Esophagus muscularis mucosa (tissue), 3 donors: ENCODE measurements at regions not wholly inside any gene's neighbourhood (a gene's known extent, or its start where the extent isn't known, plus 50 kb on each side); places are given as distances from the start of the nearest gene placed in this dataset.

Experiments used
- POLR2A ChIP-seq: fragments of 450-650 bp; IDR thresholded peaks from one replicate; pipeline ENCODE4 v1.6.1; 2017; ENCODE audit warnings: antibody characterized with exemption, moderate library complexity, mild to moderate bottlenecking, low read depth
- POLR2AphosphoS5 ChIP-seq, 2 donors: sonication (generic); formaldehyde crosslinking; IDR thresholded peaks; one replicate each; pipeline ENCODE4 v1.6.1; 2017; ENCODE audit warnings: antibody characterized with exemption in 2 of 2
- TF ChIP-seq, protein P1 (sequence below), 3 experiments: fragments of 200-600 bp in 2 of 3; fragments of 450-650 bp in 1 of 3; sonication (generic) in 2 of 3; IDR thresholded peaks; one replicate each; pipeline ENCODE4 v1.5.1; 2017 to 2019; ENCODE audit warnings: antibody characterized with exemption in 3 of 3, mild to moderate bottlenecking in 2 of 3, moderate library complexity in 1 of 3

DNA sequence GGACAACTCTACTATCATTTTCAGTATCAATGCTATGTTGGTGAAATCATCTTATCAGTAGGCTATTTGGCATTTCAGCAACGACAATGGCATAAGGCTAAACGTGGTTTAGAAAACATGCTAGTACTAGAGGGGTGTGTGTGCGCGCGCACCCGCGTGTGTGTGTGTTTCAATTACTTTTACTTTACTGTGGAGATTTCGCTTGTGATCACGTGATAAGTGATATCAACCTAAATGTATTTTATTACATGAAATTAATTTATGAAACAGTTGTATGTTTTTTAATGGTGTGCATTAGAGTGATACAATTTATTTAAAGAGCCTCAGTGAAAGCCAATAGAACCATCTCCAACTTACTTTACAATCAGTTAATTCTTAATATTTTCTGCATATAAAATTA, 587.9 kb upstream of the ITGA1 start:
- no peak for TF ChIP-seq POLR2AphosphoS5 (IDR thresholded peaks at IDR 0.05)
- TF ChIP-seq, protein P1, sequence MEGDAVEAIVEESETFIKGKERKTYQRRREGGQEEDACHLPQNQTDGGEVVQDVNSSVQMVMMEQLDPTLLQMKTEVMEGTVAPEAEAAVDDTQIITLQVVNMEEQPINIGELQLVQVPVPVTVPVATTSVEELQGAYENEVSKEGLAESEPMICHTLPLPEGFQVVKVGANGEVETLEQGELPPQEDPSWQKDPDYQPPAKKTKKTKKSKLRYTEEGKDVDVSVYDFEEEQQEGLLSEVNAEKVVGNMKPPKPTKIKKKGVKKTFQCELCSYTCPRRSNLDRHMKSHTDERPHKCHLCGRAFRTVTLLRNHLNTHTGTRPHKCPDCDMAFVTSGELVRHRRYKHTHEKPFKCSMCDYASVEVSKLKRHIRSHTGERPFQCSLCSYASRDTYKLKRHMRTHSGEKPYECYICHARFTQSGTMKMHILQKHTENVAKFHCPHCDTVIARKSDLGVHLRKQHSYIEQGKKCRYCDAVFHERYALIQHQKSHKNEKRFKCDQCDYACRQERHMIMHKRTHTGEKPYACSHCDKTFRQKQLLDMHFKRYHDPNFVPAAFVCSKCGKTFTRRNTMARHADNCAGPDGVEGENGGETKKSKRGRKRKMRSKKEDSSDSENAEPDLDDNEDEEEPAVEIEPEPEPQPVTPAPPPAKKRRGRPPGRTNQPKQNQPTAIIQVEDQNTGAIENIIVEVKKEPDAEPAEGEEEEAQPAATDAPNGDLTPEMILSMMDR (IDR thresholded peaks at IDR 0.05) = no peak
- TF ChIP-seq POLR2A = no peak
